RCC 7860 (cell line): ENCODE measurements at regions not wholly inside any gene's neighbourhood (a gene's known extent, or its start where the extent isn't known, plus 50 kb on each side); places are given as distances from the start of the nearest gene placed in this dataset.

Source experiments
- DNase-seq: peaks from one replicate; pipeline ENCODE4 v3.0.0-alpha.2; 2015; ENCODE audit warnings: low spot score
- FAIRE-seq: peaks from 2 replicates; lab custom pipeline; 2012; peaks lifted over from hg19 to GRCh38; lab: Jason Lieb, UNC

DNA sequence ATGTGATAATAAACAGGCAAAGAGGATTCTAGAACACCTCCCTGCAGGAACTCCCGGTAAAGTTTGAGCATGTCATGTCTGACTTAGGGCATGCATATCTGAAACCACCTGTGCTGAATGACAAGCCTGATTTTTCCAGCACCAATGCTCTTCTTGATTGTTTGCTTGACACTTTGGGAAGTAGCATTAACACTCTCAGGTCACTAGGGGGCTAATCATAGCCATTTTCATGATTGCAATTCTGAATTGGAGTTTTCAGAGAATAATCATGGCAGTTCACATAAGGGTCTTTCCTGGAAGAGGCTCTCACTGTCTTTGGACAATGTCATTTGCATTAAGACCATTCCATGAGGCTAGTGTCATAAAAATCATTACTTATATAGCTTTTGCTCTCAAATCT, 234.4 kb upstream of the MTNR1B start:
- FAIRE-seq (no peak), DNase-seq (no peak)

DNA sequence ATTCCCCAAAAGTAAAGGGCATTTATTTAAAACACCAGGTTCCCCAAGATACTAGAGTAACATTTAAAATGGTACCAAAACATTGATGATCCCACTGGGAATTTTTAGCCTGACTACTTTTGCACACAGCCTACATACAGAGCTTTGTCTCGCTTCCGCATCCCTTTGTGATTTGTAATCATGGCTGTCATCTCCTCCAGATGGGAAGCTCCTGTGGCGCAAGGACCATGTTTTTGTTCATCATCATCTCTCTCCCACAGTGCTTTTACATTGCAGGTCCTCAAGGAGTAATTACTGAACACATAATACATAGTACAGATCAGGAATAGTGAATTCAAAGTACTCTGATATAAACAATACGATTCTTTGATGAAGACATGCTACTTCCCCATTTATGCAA, 231.2 kb upstream of the MTNR1B start:
- FAIRE-seq: no peak

DNA sequence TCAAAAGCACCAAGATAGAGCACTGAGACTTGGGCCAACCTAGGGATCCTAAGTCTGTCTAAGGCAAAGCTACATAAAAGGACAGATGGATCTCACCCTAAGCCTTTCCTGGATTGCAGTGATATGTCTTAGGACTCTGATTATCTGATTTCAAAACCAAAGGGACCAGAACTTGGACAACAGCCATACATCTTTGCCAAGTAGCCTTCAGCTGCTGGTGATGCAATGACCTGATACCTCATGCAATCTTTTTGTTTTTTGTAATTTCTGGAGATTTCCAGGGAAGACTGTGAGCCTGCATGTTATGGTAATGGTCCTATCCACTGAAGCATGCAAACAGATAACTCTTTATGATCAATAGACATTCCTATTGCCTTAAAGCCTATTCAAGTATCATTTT, 230.4 kb upstream of the MTNR1B start:
- DNase-seq (no peak), FAIRE-seq (no peak)

More for the DNA sequence above, 231.2 kb upstream of the MTNR1B start:
- DNase-seq: no peak

DNA sequence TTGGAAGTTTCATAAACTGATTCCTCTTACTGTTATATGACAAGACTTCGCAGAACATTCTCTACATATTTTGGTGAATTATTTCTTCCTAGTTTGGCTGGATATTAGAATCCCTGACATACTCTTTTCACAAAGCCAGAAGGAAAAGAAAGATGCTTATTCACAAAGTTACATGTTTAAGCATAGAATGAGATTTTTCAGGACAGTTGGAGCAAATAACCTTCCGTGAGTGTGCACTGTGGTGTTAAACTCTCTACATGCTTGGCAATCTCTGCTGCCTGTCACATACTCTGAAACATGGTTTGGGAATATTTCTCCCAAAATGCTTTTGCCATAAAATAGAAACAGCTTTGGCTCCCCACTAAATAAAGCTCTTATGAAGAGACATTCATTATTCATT, 230.0 kb upstream of the MTNR1B start:
- FAIRE-seq (no peak), DNase-seq (no peak)

DNA sequence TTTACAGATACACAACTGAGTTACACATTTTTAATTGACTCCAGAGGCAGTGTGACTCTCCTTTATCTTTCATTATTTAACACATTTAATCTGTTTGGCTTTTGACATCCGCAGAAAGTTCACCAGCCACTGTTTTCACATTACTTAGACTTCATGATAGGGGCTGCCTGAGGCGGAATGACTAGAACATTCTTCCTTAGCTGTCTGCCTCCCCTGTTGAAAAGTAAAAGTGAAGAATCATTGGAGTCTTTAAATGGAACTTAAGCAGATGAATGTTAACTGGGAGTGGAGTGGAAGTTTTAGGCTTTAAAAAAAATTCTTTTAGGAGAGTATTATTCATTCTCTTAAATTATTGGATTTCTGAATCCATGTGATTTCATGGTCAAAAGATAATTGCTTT, 229.2 kb upstream of the MTNR1B start:
- FAIRE-seq (no peak), DNase-seq (no peak)

DNA sequence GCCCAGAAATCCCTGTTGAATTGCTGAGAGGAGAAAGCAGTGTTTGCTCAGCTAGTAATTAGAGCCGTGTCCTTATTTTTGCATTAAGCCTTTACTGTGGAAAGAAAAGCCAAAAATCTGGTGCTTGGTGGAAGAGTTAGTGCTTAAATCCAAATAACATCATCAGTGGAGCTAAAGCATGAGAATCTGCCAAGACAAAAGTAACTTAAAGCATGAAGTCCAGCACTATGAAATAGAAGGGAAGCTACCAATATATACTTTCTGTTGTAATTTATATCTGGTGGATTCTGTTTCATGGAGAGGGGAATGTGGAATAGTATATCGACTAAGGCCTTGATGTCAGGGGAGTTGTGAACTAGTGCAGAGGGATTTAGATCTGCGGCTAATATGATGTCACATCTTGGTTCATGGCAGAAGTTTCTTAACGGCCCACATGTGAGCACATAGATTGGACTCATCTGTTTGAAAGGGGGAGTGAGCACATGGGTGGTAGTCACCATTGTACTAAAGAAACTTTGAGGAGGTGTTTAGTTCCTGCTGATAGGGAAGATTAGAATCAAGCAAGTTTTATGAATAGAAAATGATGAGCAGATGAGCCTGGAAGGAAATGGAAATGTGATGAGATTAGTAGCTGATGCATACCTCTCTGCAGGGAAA, 224.4 kb upstream of the MTNR1B start:
- no peak for FAIRE-seq

DNA sequence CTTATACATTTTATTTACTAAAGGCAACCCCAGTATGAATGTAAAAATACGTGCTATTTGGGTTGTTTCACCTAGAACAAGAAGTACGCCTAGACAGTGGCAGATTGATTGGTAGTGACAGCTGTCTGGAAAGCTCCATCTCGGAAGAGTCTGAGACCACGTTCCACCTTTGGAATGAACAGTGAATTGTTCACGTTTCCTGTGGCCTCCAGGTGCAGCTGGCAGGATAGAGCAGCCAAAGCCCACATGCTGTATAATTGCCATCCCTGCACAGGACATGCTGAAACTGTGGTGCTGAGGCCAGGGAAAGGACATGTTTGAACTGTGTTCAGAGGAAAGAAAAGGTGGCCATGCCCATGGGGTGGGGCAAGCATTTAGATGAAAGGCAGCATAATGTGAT, 218.7 kb upstream of the MTNR1B start:
- no peak for FAIRE-seq
- DNase-seq: no peak

More for the DNA sequence above, 224.4 kb upstream of the MTNR1B start:
- no peak for DNase-seq

DNA sequence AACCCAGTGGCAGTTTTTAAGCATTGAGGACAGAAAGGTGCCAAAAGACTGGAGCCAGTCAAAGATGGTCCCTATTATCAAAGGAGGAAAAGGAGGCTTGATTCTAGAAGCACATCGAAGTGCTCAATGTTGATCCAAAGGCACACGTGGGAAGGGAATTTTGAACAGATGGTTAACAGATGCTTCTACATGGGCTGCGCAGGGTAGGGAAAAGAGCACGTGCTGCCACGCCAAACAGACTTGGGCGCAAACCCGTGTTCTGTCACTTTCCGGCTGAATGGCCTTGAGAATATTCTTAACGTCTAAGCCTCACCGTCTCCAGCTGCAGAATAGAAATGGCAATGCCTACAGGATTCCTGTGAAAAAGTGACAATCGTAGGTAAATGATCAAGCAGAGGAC, 217.9 kb upstream of the MTNR1B start:
- no peak for DNase-seq
- no peak for FAIRE-seq

DNA sequence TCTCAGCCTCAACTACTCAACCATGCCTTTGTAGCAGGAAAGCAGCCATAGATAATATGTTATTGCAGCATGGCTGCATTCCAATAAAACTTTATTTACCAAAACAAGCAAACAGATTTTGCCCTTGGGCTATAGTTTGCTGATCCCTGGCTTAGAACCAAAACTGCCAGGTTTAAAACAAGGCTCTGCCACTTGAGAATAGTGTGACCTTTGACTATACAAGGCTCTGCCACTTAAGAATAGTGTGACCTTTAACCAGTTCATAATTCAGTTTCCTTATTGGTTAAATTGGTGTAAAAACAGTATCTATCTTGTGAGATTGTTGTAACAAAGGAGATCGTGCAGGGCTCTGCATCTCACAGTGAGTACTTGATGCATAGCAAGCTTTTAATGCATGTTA, 217.3 kb upstream of the MTNR1B start:
- no peak for FAIRE-seq
- no peak for DNase-seq

DNA sequence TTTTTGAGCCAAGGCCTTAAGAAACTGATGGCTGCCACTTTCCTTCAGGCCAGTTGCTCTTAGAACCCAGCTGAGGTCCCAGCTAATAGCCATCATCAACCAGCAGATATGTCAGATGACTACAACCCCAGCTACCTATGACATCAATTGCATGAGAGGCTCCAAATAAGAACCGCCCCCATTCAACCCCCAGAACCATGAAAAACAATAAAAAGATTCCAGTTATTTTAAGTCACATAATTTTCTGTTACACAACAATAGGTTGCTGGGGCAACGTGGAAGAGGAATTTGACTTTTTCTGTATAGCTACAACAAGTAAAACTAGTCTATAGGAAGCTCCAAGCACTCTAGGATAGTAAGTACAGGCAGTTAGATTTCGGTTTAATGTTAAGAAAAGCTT, 216.3 kb upstream of the MTNR1B start:
- FAIRE-seq (no peak), DNase-seq (no peak)

DNA sequence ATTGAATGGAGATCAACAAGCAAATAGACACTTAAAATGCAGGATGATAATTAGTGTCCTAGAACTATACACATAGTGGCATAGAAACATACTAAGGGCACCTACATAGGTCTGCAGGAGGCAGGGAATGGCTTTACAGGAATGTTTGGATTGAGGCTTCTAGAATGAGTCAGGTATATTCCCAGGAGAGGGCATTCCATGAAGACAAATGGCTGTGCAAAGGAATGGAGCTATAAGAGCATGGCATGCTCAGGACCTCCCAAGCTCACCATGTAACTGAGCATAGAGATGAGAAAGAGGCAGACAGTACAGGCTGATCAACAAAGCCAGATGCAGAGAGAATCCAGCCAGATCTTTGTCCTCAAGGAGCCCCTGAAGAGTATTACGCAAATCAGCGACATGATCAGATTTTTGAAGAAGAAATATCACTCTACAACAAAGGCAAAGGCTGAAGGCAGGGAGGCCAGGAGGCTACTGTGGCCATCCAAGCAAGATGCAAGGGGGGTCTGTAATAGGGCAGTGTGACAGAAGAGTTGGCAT, 211.1 kb upstream of the MTNR1B start:
- no peak for DNase-seq
- FAIRE-seq: no peak

DNA sequence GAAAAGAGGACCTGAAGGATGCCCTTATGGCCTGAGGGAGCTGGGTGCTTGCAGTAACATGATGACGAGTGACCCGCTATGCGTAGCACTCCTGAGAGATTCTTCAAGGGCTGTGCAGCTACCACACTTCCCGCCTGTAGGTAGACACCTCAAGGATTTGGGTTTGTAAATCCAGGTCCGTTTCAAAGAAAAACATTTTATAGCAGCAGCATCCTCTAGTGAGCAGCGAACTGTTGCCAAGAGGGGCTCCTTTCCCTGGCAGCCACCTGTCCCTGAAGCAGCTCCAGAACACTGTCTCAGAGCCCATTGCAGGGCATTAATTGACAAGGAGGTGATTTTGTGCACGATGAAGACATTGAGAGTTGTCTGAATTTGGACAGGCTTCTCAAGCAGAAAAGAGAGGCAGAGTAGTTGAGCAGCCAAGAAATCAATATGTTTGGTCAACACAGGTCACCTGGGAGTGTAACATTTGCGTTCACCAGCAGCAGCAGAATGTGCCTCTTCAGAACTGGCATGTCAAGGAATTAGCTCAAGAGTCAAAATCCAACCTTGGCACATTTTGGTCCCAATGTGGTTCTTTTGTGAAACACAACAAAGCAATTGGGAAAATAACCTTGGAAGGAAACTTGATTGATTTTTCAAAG, 209.8 kb upstream of the MTNR1B start:
- no peak for DNase-seq
- FAIRE-seq: no peak

DNA sequence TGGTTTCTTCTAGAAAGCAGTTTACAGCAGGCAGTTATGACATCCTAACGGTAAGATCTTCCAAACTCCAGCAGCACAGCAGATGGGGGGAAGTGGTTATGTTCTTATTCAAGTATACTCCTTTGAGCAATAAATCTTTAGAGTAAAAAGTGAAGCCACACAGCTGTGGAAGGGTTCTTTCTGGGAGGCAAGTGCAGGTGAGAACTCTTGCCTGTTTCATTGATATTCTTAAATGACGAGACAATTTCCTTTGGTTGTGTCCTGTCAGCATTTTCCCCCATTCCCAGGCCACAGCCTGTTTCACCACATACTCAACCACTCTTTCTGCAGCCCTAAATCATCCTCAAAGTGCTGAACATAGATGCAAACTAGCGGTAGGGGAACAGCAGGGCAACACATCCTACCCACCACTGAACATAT, 207.3 kb upstream of the MTNR1B start:
- DNase-seq: no peak
- FAIRE-seq: no peak

DNA sequence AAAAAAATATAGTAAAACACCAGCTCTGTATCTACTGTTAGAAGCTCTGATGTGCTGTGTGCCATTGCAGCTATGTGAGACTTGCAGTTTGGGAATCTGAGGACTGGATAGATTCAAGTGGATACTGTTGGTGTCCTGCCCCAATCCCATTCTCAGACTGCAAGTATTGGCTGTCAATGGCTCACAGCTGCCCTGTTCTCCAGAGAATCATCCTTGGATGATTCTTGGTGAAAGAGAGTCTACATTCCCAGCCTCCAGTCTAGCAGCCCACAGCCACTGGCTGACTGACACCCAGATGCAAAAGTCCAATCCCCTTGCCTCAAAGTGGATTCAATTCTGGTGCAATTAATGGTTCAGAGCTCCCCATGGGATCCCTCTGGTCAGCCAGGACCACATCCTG, 206.1 kb upstream of the MTNR1B start:
- DNase-seq: no peak
- no peak for FAIRE-seq

DNA sequence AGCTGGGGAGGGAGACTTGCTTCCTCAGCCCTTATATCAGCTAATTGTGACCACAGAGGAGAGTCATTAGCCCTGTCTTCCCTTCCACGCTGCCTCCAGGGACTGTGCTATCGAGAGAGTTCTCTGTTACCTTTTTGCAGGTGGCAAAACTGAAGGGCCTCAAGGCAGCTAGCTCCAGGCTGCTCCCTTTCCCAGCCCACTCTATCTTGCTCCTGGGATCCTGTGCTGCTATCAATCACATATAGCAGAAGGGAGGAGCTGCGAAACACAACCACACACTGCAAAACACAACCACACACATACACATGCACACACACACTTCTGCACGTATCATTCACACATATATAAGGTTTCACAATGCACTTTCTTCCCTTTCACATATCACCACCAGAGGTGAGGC, 205.3 kb upstream of the MTNR1B start:
- no peak for FAIRE-seq
- no peak for DNase-seq

DNA sequence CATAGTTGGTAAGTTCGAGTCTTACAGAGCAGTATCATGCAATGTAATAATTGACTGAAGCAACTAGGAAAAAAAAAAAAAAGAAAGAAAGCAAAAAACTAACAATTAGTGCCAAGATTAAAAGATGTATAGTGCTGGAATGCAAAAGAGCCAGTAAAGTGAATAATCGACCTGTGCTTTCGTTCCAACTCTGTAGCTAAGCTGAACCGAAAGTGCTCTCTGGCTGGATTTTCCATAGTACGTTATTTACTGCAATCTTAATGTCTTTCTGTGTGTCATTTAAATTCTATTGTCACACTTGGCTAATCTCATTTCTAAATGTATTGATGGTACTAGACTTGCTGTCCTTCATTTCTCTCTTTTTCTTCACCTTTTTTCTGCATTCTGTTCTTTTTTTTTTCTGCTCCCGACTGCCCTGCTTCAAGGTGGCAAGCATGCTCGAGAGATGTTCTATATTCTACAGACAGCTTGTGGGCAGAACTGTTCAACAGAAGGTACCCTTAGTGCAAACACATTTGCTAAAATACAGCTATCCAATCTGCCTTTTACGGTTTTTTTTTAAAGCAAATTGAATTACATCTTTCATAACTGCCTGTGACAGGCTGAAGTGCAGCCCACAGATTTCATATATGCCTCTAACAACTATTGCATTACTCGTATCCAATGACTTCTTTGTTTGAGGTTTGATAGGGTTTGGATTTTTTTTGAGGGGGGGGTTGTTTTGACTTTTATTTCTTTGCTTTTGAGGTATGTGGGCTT, 204.2 kb upstream of the MTNR1B start:
- DNase-seq (no peak), FAIRE-seq (no peak)

DNA sequence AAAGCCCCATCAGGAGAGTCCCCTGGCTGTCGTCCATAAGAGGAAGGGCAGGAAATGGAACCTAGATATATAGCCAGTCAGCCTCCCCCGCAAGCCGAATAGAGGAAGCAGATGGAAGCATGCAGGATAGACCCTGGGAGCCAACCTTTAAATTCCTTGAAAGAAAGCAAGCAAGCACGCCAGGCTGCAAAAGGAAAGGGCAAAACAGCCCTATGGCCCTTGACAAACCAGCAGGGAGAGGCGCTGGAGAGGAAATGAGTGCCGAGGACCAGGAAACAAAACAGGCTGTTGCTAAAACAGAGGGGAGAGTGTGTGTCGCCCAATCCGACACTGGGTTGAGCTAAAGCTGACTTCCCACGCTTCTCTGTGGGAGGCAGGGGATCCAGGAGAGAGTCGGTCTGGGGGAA, 203.5 kb upstream of the MTNR1B start:
- no peak for FAIRE-seq
- DNase-seq: no peak

DNA sequence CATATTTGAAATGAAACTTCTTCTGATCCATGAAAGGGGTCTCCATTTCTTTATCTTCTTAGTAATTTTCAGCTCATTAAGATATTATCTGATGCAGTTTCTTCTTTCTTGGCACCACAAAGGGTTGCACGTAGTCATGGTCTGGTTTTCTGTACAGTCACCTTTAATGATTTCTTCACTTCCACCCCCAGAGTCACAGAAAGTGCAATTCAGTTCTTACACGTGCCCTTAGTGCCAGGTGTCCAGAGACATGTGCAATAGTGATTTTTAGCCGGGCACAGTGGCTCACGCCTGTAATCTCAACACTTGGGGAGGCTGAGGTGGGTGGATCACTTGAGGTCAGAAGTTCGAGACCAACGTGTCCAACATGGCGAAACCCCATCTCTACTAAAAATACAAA, 202.8 kb upstream of the MTNR1B start:
- DNase-seq (no peak), FAIRE-seq (no peak)

DNA sequence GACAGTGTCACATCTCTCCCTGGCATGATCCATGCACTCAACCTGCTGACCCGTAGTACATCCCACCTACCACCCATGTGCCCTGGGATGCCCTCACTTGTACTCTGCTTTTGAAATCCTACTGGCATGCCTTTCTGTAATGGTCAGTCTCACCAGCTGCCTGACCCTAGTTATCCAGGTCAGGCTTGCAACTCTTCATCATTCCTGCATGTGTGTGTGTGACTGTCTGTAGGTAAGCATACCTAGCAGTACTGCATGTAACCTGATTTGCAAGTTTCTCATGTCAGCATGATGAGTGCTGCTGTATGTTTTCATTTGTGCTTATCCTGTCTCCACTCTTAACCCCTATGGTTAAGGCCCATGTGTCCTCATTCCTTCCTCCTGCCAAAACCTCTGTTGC, 202.0 kb upstream of the MTNR1B start:
- FAIRE-seq (no peak), DNase-seq (no peak)

DNA sequence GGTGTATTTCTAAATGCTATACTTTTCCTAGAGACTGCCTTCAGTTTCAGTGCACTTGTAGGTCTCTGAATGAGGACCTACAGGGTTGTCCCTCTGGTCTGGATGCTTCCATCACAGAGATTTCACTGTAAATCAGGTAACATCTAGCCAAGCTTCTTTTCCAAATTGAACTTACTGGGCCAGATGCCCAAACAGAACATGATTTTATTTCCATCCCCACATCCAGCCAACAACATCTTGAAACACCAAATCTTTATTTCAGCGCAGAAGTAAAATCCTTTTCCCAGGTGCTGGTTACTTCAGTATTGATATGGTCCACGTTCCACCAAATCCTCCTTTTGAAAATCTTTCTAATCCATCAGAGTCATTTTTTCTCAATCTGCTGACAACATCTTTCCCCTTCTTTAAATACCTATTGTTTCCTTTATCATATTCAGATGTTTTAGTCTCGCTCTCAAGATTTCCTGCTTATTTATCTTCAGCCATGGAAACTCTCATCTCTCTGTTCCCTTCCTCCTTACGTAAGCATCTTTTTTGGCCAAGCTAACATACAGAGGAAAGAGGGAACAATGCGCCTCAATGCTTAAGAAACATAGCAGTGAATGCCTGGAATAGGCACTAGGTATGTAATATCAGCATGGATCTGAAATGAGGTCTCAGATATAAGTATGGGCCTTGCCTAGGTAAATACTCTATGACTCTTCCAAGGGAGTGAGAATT, 201.2 kb upstream of the MTNR1B start:
- DNase-seq (no peak), FAIRE-seq (no peak)

DNA sequence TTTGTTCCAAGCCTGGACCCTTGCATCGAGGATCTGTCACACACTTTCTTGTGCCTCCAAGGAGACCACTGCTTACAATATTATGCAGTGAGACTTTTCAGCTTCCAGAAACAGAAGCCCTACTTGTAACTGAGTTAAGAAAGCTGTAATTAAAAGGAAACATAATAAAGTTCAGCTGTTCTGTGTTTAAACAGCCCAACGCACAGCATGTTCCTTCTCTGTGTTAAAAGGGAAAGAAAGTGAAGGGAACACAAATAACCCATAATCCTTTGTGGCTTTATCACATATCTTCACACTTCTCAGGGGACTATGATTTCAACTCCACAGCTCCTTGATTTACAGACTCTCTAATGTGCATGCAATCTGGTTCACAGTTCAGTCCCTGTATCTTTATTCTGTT, 200.3 kb upstream of the MTNR1B start:
- FAIRE-seq: no peak
- no peak for DNase-seq
